SK-N-SH (cell line): ENCODE measurements at regions not wholly inside any gene's neighbourhood (a gene's known extent, or its start where the extent isn't known, plus 50 kb on each side); places are given as distances from the start of the nearest gene placed in this dataset.
"Not testable (repeated sequence)": the region's sequence is repeated elsewhere in the genome, so short reads cannot be mapped to it uniquely, and the experiment has no call there.

Experiments
- CTCF ChIA-PET: fragments of 300-600, 350-600 bp; formaldehyde crosslinking; extraction: SDS; loops from one replicate; lab custom pipeline; 2021; lab: Yijun Ruan, JAX
- POLR2A ChIA-PET: fragments of 350-600 bp; sonication (Branson Sonifier 250); formaldehyde crosslinking; extraction: SDS; loops from one replicate; lab custom pipeline; 2020; ENCODE audit warnings: antibody characterized with exemption, inconsistent platforms; lab: Yijun Ruan, JAX
- DNase-seq: peaks from one replicate; pipeline ENCODE4 v3.0.0; 2012
- H2AFZ ChIP-seq: fragments of 200-600 bp; sonication (generic); 2 replicates; pipeline ENCODE4 v1.8.1; 2016; ENCODE audit warnings: antibody characterized with exemption, mild to moderate bottlenecking, low read depth
- H3F3A ChIP-seq: fragments of 200-600 bp; sonication (generic); replicated peaks from 2 replicates; pipeline ENCODE3; 2016; ENCODE audit warnings: antibody characterized with exemption, mild to moderate bottlenecking; ENCODE audit not compliant: insufficient read depth
- H3K27ac ChIP-seq, 2 experiments: fragments of 200-500 bp in 1 of 2; fragments of 200-600 bp in 1 of 2; sonication (Bioruptor generic) in 1 of 2; sonication (generic), shearing (Covaris generic) in 1 of 2; 2 replicates each; pipeline versions ENCODE4 v1.5.1 to v1.6.1; 2014 to 2016; ENCODE audit warnings: low read depth in 2 of 2, inconsistent platforms in 1 of 2, low read length in 1 of 2, mild to moderate bottlenecking in 1 of 2, mixed read lengths in 1 of 2
- H3K27me3 ChIP-seq: fragments of 200-600 bp; sonication (generic), shearing (Covaris generic); 2 replicates; pipeline ENCODE4 v1.6.1; 2016; ENCODE audit warnings: mixed run types; ENCODE audit not compliant: insufficient read depth
- H3K36me3 ChIP-seq, 2 experiments: fragments of 200-500 bp in 1 of 2; fragments of 200-600 bp in 1 of 2; sonication (Bioruptor generic) in 1 of 2; sonication (generic) in 1 of 2; replicated peaks in 1 of 2; 2 replicates each; pipeline versions ENCODE3 to v1.5.1; 2014 to 2016; ENCODE audit warnings: low read length in 1 of 2, mild to moderate bottlenecking in 1 of 2; ENCODE audit not compliant: insufficient read depth in 2 of 2, control insufficient read depth in 1 of 2
- H3K4me1 ChIP-seq, 2 experiments: fragments of 200-500 bp in 1 of 2; fragments of 200-600 bp in 1 of 2; sonication (Bioruptor generic) in 1 of 2; sonication (generic), shearing (Covaris generic) in 1 of 2; 2 replicates each; pipeline versions ENCODE4 v1.5.1 to v1.6.1; 2014 to 2016; ENCODE audit warnings: low read depth in 1 of 2, low read length in 1 of 2, mixed run types in 1 of 2; ENCODE audit not compliant: insufficient read depth in 2 of 2, control insufficient read depth in 1 of 2
- H3K4me2 ChIP-seq: fragments of 200-600 bp; sonication (generic), shearing (Covaris generic); 2 replicates; pipeline ENCODE4 v1.6.1; 2017; ENCODE audit warnings: mixed run types
- H3K4me3 ChIP-seq, 2 experiments: fragments of 200-500 bp in 1 of 2; fragments of 200-600 bp in 1 of 2; sonication (Bioruptor generic) in 1 of 2; sonication (generic), shearing (Covaris generic) in 1 of 2; 2 replicates each; pipeline versions ENCODE4 v1.5.1 to v1.8.1; 2014 to 2016; ENCODE audit warnings: low read depth in 2 of 2, inconsistent platforms in 1 of 2, low read length in 1 of 2, mild to moderate bottlenecking in 1 of 2, mixed read lengths in 1 of 2, moderate library complexity in 1 of 2
- H3K79me2 ChIP-seq: fragments of 200-600 bp; sonication (generic); 2 replicates; pipeline ENCODE4 v1.8.1; 2017; ENCODE audit warnings: mild to moderate bottlenecking; ENCODE audit not compliant: insufficient read depth
- H3K9ac ChIP-seq: fragments of 200-600 bp; sonication (generic); 2 replicates; pipeline ENCODE4 v1.6.1; 2017; ENCODE audit warnings: mixed run types
- H3K9me2 ChIP-seq: fragments of 200-600 bp; sonication (generic); 2 replicates; pipeline ENCODE4 v1.6.1; 2017; ENCODE audit warnings: mixed run types
- H3K9me3 ChIP-seq: fragments of 200-600 bp; sonication (generic); 2 replicates; pipeline ENCODE4 v1.6.1; 2017; ENCODE audit warnings: mixed run types, mild to moderate bottlenecking, moderate library complexity
- H4K20me1 ChIP-seq: fragments of 200-600 bp; sonication (generic); 2 replicates; pipeline ENCODE4 v1.6.1; 2017; ENCODE audit warnings: mild to moderate bottlenecking, mixed run types; ENCODE audit not compliant: insufficient read depth
- FOXM1 ChIP-seq: IDR thresholded peaks from 2 replicates; pipeline ENCODE4 v1.4.0; 2012; ENCODE audit warnings: low read depth, mild to moderate bottlenecking
- GABPA ChIP-seq: IDR thresholded peaks from 2 replicates; pipeline ENCODE4 v1.4.0; 2012; ENCODE audit warnings: low read depth, mild to moderate bottlenecking
- GATA2 ChIP-seq: sonication (generic); formaldehyde crosslinking; IDR thresholded peaks from 2 replicates; pipeline ENCODE4 v1.5.0; 2020; ENCODE audit warnings: mild to moderate bottlenecking, missing genetic modification reagents
- MEF2A ChIP-seq: IDR thresholded peaks from 2 replicates; pipeline ENCODE4 v1.4.0; 2012; ENCODE audit warnings: low read depth, borderline replicate concordance
- POLR2AphosphoS5 ChIP-seq: IDR thresholded peaks from 2 replicates; pipeline ENCODE4 v1.6.1; 2012; ENCODE audit warnings: low read depth, low read length
- RCOR1 ChIP-seq: fragments of 150-350 bp; IDR thresholded peaks from 2 replicates; pipeline ENCODE4 v1.6.1; 2017; ENCODE audit warnings: antibody characterized with exemption, low read length
- RFX5 ChIP-seq: IDR thresholded peaks from 2 replicates; pipeline ENCODE4 v1.6.1; 2012; ENCODE audit warnings: mild to moderate bottlenecking, improper control_type of control experiment, low read length
- RXRA ChIP-seq: IDR thresholded peaks from 2 replicates; pipeline ENCODE4 v1.4.0; 2012; ENCODE audit warnings: low read depth, mild to moderate bottlenecking, borderline replicate concordance
- TAF1 ChIP-seq: IDR thresholded peaks from 2 replicates; pipeline ENCODE4 v1.6.1; 2012; ENCODE audit warnings: low read depth, mild to moderate bottlenecking, low read length, moderate library complexity, borderline replicate concordance
- TCF12 ChIP-seq: IDR thresholded peaks from 2 replicates; pipeline ENCODE4 v1.4.0; 2012
- WGBS: methylation state at CpG from one replicate; pipeline ENCODE4 v1.1.6; 2017; ENCODE audit warnings: low lambda C conversion rate; 5-methylcytosine and 5-hydroxymethylcytosine counted together
- TF ChIP-seq, protein P1 (sequence below): fragments of 150-350 bp; IDR thresholded peaks from 2 replicates; pipeline ENCODE4 v1.6.1; 2016; ENCODE audit warnings: mild to moderate bottlenecking, low read depth, low read length
- TF ChIP-seq, protein P2 (sequence below): IDR thresholded peaks from 2 replicates; pipeline ENCODE4 v1.6.1; 2012; ENCODE audit warnings: mild to moderate bottlenecking, low read depth, low read length, moderate library complexity
- TF ChIP-seq, protein P3 (sequence below): fragments of 200-600 bp; sonication (generic); IDR thresholded peaks from 2 replicates; pipeline ENCODE4 v1.6.1; 2017; ENCODE audit warnings: antibody characterized with exemption, mild to moderate bottlenecking, moderate library complexity

DNA sequence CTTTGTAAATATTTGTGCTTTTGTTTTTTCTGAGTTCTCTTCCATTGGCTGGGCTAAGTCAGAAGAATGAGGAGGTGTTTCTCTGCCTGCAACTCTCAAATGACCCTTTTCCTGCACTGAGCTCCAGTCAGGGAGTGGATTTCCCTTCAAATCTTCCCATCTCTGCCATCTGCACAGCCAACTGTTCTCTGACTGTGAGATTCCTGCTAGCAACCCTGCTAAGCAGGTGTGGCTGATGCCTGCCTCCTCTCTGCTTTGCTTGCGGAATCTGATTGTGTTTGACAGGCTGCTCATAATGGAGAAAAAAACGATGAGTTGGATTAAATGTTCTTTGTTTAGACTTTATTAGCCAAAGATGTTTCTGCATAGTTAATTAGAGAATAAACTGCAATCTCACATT is 519.8 kb downstream of the TMEM114 start:
- Histone ChIP-seq H3F3A (no peaks in the 10 kb centered on the region), H4K20me1 (no peaks in the 10 kb centered on the region), H2AFZ (no peak overlapping the region), H3K36me3 (no peaks in the 10 kb centered on the region), H3K4me3 (no peak overlapping the region), H3K4me2 (no peak overlapping the region), H3K4me1 (no peaks in the 10 kb centered on the region), H3K27me3 (no peaks in the 10 kb centered on the region), H3K27ac (no peak overlapping the region), H3K9me2 (no peaks in the 10 kb centered on the region), H3K9me3 (no peaks in the 10 kb centered on the region), H3K9ac (no peak overlapping the region), H3K79me2 (no peaks in the 10 kb centered on the region)
- CTCF ChIA-PET: interaction anchor here (1.2 kb wide), 1 partner anchor 13 kb away, joined by 3 read pairs; no protein-coding TSS in a partner anchor
- WGBS: 38% methylated on average over 2 of the region's 2 CpGs
- DNase-seq: no peak
- no peak for TF ChIP-seq GABPA
- TF ChIP-seq, protein P1, sequence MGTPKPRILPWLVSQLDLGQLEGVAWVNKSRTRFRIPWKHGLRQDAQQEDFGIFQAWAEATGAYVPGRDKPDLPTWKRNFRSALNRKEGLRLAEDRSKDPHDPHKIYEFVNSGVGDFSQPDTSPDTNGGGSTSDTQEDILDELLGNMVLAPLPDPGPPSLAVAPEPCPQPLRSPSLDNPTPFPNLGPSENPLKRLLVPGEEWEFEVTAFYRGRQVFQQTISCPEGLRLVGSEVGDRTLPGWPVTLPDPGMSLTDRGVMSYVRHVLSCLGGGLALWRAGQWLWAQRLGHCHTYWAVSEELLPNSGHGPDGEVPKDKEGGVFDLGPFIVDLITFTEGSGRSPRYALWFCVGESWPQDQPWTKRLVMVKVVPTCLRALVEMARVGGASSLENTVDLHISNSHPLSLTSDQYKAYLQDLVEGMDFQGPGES: no peak
- TF ChIP-seq MEF2A: no peak
- POLR2A ChIA-PET: no interaction called here

DNA sequence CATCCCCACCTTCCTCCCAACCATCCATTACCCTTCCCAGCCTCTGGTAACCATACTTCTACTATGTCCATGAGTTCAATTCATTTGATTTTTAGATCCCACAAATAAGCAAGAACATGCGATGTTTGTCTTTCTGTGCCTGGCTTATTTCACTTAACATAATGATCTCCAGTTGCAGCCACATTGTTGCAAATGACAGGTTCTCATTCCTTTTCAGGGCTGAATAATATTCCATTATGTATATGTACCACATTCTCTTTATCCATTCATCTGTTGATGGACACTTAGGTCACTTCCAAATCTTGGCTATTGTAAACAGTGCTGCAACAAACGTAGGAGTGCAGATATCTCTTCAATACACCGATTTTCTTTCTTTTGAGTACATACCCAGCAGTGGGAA is 522.1 kb downstream of the TMEM114 start:
- not testable (repeated sequence) for DNase-seq

DNA sequence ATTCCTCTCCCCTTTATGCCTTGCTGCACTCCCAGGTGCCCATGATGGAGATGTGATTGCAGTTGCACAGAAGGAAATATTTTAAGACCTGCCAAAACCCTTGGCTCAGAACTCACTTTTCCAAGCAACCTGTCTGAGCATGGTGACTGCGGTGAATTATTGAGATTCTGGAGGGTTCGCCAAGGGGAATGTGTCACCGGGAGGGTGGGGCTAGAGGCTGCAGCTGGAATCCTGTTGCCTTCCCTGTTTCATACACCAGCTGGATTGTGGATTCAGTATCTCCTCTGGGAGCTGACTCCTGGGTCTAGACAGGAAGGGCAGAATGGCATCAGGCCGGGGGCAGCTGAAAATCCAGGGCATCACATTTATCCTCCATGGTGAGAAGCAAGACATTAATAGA is 527.2 kb downstream of the TMEM114 start:
- no peak overlapping the region for H3K27ac ChIP-seq
- no peaks in the 10 kb centered on the region for H3K36me3 ChIP-seq
- DNase-seq: no peak
- no peaks in the 10 kb centered on the region for H3F3A ChIP-seq
- ChIA-PET POLR2A (no interaction called here), CTCF (no interaction called here)
- H3K9me3 ChIP-seq: no peaks in the 10 kb centered on the region
- no peaks in the 10 kb centered on the region for H3K4me1 ChIP-seq
- WGBS: 24% methylated on average over 4 of the region's 4 CpGs
- no peak overlapping the region for H3K4me3 ChIP-seq
- H3K9me2 ChIP-seq: no peaks in the 10 kb centered on the region
- no peaks in the 10 kb centered on the region for H4K20me1 ChIP-seq
- H3K4me2 ChIP-seq: no peak overlapping the region
- no peaks in the 10 kb centered on the region for H3K27me3 ChIP-seq
- no peak overlapping the region for H3K9ac ChIP-seq
- no peaks in the 10 kb centered on the region for H3K79me2 ChIP-seq
- no peak overlapping the region for H2AFZ ChIP-seq
- no peak for TF ChIP-seq FOXM1
- TF ChIP-seq, protein P1: no peak
- TF ChIP-seq GATA2 (CRISPR knock-in tag): no peak
- TF ChIP-seq POLR2AphosphoS5: no peak
- no peak for TF ChIP-seq RXRA
- no peak for TF ChIP-seq RFX5
- TF ChIP-seq, protein P2, sequence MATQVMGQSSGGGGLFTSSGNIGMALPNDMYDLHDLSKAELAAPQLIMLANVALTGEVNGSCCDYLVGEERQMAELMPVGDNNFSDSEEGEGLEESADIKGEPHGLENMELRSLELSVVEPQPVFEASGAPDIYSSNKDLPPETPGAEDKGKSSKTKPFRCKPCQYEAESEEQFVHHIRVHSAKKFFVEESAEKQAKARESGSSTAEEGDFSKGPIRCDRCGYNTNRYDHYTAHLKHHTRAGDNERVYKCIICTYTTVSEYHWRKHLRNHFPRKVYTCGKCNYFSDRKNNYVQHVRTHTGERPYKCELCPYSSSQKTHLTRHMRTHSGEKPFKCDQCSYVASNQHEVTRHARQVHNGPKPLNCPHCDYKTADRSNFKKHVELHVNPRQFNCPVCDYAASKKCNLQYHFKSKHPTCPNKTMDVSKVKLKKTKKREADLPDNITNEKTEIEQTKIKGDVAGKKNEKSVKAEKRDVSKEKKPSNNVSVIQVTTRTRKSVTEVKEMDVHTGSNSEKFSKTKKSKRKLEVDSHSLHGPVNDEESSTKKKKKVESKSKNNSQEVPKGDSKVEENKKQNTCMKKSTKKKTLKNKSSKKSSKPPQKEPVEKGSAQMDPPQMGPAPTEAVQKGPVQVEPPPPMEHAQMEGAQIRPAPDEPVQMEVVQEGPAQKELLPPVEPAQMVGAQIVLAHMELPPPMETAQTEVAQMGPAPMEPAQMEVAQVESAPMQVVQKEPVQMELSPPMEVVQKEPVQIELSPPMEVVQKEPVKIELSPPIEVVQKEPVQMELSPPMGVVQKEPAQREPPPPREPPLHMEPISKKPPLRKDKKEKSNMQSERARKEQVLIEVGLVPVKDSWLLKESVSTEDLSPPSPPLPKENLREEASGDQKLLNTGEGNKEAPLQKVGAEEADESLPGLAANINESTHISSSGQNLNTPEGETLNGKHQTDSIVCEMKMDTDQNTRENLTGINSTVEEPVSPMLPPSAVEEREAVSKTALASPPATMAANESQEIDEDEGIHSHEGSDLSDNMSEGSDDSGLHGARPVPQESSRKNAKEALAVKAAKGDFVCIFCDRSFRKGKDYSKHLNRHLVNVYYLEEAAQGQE: no peak
- TF ChIP-seq, protein P3, sequence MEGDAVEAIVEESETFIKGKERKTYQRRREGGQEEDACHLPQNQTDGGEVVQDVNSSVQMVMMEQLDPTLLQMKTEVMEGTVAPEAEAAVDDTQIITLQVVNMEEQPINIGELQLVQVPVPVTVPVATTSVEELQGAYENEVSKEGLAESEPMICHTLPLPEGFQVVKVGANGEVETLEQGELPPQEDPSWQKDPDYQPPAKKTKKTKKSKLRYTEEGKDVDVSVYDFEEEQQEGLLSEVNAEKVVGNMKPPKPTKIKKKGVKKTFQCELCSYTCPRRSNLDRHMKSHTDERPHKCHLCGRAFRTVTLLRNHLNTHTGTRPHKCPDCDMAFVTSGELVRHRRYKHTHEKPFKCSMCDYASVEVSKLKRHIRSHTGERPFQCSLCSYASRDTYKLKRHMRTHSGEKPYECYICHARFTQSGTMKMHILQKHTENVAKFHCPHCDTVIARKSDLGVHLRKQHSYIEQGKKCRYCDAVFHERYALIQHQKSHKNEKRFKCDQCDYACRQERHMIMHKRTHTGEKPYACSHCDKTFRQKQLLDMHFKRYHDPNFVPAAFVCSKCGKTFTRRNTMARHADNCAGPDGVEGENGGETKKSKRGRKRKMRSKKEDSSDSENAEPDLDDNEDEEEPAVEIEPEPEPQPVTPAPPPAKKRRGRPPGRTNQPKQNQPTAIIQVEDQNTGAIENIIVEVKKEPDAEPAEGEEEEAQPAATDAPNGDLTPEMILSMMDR: no peak
- no peak for TF ChIP-seq RCOR1
- TF ChIP-seq TAF1: no peak
- TF ChIP-seq TCF12: no peak

More for the DNA sequence above, 522.1 kb downstream of the TMEM114 start:
- H3K27me3 ChIP-seq, H3K4me3 ChIP-seq, H3F3A ChIP-seq, H2AFZ ChIP-seq, CTCF ChIA-PET, H3K4me1 ChIP-seq, H4K20me1 ChIP-seq, H3K79me2 ChIP-seq, H3K9me3 ChIP-seq, POLR2A ChIA-PET, H3K27ac ChIP-seq, H3K9me2 ChIP-seq, H3K4me2 ChIP-seq, H3K9ac ChIP-seq, H3K36me3 ChIP-seq: not testable (repeated sequence)
- 10% methylated on average over 3 of the region's 3 CpGs for WGBS
